HepG2 (cell line): ENCODE measurements at regions not wholly inside any gene's neighbourhood (a gene's known extent, or its start where the extent isn't known, plus 50 kb on each side); places are given as distances from the start of the nearest gene placed in this dataset.

Source experiments
- ATM ChIP-seq: fragments of 450-650 bp; IDR thresholded peaks from 2 replicates; pipeline ENCODE4 v1.7.1; 2017; ENCODE audit warnings: mild to moderate bottlenecking, borderline replicate concordance
- CHCHD3 ChIP-seq: sonication (generic); formaldehyde crosslinking; IDR thresholded peaks from 2 replicates; pipeline ENCODE4 v1.8.0; 2022; ENCODE audit warnings: mild to moderate bottlenecking, missing genetic modification reagents, moderate library complexity
- DNMT1 ChIP-seq: sonication (generic); formaldehyde crosslinking; IDR thresholded peaks from 2 replicates; pipeline ENCODE4 v1.5.1; 2020; ENCODE audit warnings: mild to moderate bottlenecking, missing genetic modification reagents
- LCORL ChIP-seq, 2 experiments: fragments of 450-650 bp in 1 of 2; sonication (generic) in 1 of 2; formaldehyde crosslinking in 1 of 2; IDR thresholded peaks; 2 replicates each; pipeline versions ENCODE4 v1.5.0 to v1.6.1; 2017 to 2020; ENCODE audit warnings: antibody characterized with exemption in 1 of 2, missing genetic modification reagents in 1 of 2
- MIER2 ChIP-seq: IDR thresholded peaks from 2 replicates; pipeline ENCODE4 v1.6.1; 2016; ENCODE audit warnings: missing biosample characterization, missing genetic modification reagents
- MTA1 ChIP-seq: sonication (generic); formaldehyde crosslinking; IDR thresholded peaks from 2 replicates; pipeline ENCODE4 v1.4.0; 2020; ENCODE audit warnings: missing genetic modification reagents, mild to moderate bottlenecking, borderline replicate concordance
- TCF7 ChIP-seq: sonication (generic); IDR thresholded peaks from 2 replicates; pipeline ENCODE4 v1.6.1; 2016; ENCODE audit warnings: antibody characterized with exemption, low read depth
- TFAP4 ChIP-seq: sonication (generic); IDR thresholded peaks from 2 replicates; pipeline ENCODE4 v1.6.1; 2016; ENCODE audit warnings: low read depth, borderline replicate concordance
- WIZ ChIP-seq: sonication (generic); formaldehyde crosslinking; IDR thresholded peaks from 2 replicates; pipeline ENCODE4 v1.5.1; 2020; ENCODE audit warnings: mild to moderate bottlenecking, missing genetic modification reagents
- ZNF276 ChIP-seq: sonication (generic); formaldehyde crosslinking; IDR thresholded peaks from 2 replicates; pipeline ENCODE4 v1.4.0; 2020; ENCODE audit warnings: mild to moderate bottlenecking, low read depth, missing genetic modification reagents
- ZNF280D ChIP-seq: sonication (generic); formaldehyde crosslinking; IDR thresholded peaks from 2 replicates; pipeline ENCODE4 v1.5.1; 2020; ENCODE audit warnings: mild to moderate bottlenecking, missing genetic modification reagents
- ZNF605 ChIP-seq: sonication (generic); formaldehyde crosslinking; IDR thresholded peaks from 2 replicates; pipeline ENCODE4 v1.8.0; 2022; ENCODE audit warnings: mild to moderate bottlenecking, missing genetic modification reagents
- ZNF777 ChIP-seq: sonication (generic); formaldehyde crosslinking; IDR thresholded peaks from 2 replicates; pipeline ENCODE4 v1.4.0; 2020; ENCODE audit warnings: missing genetic modification reagents
- ZNF839 ChIP-seq: sonication (generic); formaldehyde crosslinking; IDR thresholded peaks from 2 replicates; pipeline ENCODE4 v1.4.0; 2020; ENCODE audit warnings: missing genetic modification reagents, mild to moderate bottlenecking, borderline replicate concordance
- ZSCAN29 ChIP-seq: sonication (generic); formaldehyde crosslinking; conservative IDR thresholded peaks from 2 replicates; pipeline ENCODE4 v1.4.0; 2020; ENCODE audit warnings: mild to moderate bottlenecking, missing genetic modification reagents
- ZSCAN30 ChIP-seq: sonication (generic); formaldehyde crosslinking; IDR thresholded peaks from 2 replicates; pipeline ENCODE4 v1.5.0; 2020; ENCODE audit warnings: mild to moderate bottlenecking, missing genetic modification reagents
- TF ChIP-seq, protein P1 (sequence below): sonication (generic); formaldehyde crosslinking; conservative IDR thresholded peaks from 2 replicates; pipeline ENCODE4 v1.8.1; 2023; ENCODE audit warnings: missing genetic modification reagents
- TF ChIP-seq, protein P2 (sequence below): sonication (generic); formaldehyde crosslinking; IDR thresholded peaks from 2 replicates; pipeline ENCODE4 v1.5.1; 2020; ENCODE audit warnings: mild to moderate bottlenecking, missing genetic modification reagents, moderate library complexity
- TF ChIP-seq, protein P3 (sequence below): sonication (generic); formaldehyde crosslinking; IDR thresholded peaks from 2 replicates; pipeline ENCODE4 v1.4.0; 2020; ENCODE audit warnings: missing genetic modification reagents

- TF ChIP-seq ZNF280D (CRISPR knock-in tag) (0 out of 2 replicates have a peak, but pooled peaks have one; percentile 43), LCORL (IDR thresholded peaks at IDR 0.05) (no peak), LCORL (CRISPR knock-in tag; IDR thresholded peaks at IDR 0.05) (peak; percentile 52; the same call in 1 of the 2 replicates), ZSCAN29 (no peak), TFAP4 (peak; percentile 47; the same call in 1 of the 2 replicates), MTA1 (CRISPR knock-in tag) (no peak), ZNF777 (no peak), ZNF605 (CRISPR knock-in tag) (no peak), CHCHD3 (CRISPR knock-in tag) (no peak), ZSCAN30 (no peak), ATM (no peak), ZNF839 (CRISPR knock-in tag) (no peak), TCF7 (no peak), DNMT1 (CRISPR knock-in tag) (no peak), ZNF276 (CRISPR knock-in tag) (no peak), MIER2 (CRISPR knock-in tag) (no peak), WIZ (CRISPR knock-in tag) (no peak)
- TF ChIP-seq, protein P1, sequence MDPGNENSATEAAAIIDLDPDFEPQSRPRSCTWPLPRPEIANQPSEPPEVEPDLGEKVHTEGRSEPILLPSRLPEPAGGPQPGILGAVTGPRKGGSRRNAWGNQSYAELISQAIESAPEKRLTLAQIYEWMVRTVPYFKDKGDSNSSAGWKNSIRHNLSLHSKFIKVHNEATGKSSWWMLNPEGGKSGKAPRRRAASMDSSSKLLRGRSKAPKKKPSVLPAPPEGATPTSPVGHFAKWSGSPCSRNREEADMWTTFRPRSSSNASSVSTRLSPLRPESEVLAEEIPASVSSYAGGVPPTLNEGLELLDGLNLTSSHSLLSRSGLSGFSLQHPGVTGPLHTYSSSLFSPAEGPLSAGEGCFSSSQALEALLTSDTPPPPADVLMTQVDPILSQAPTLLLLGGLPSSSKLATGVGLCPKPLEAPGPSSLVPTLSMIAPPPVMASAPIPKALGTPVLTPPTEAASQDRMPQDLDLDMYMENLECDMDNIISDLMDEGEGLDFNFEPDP (CRISPR knock-in tag), result 0 out of 2 replicates have a peak, but pooled peaks have one; percentile 47
- TF ChIP-seq, protein P2, sequence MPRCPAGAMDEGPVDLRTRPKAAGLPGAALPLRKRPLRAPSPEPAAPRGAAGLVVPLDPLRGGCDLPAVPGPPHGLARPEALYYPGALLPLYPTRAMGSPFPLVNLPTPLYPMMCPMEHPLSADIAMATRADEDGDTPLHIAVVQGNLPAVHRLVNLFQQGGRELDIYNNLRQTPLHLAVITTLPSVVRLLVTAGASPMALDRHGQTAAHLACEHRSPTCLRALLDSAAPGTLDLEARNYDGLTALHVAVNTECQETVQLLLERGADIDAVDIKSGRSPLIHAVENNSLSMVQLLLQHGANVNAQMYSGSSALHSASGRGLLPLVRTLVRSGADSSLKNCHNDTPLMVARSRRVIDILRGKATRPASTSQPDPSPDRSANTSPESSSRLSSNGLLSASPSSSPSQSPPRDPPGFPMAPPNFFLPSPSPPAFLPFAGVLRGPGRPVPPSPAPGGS (CRISPR knock-in tag), result no peak
- TF ChIP-seq, protein P3, sequence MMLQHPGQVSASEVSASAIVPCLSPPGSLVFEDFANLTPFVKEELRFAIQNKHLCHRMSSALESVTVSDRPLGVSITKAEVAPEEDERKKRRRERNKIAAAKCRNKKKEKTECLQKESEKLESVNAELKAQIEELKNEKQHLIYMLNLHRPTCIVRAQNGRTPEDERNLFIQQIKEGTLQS, result no peak
Measured at GRCh38 chr1:23634840-23635651, 56.6 kb upstream of the RPL11 start (continued).
